WTC11 (cell line): ENCODE measurements at regions not wholly inside any gene's neighbourhood (a gene's known extent, or its start where the extent isn't known, plus 50 kb on each side); places are given as distances from the start of the nearest gene placed in this dataset.

Experiments used
- ATAC-seq: fragments of 200-7000 bp; cut with Tn5 transposase; 2 replicates; pipeline ENCODE4 v1.10.0; 2021; ENCODE audit warnings: mild to moderate bottlenecking, moderate library complexity
- CTCF ChIA-PET: fragments of 300-600 bp; sonication (Branson Sonifier 250); formaldehyde crosslinking; loops from one replicate; lab custom pipeline; 2021; ENCODE audit warnings: antibody characterized with exemption; lab: Charles Lee
- POLR2A ChIA-PET: fragments of 350-600 bp; sonication (Branson Sonifier 250); formaldehyde crosslinking; loops from one replicate; lab custom pipeline; 2021; ENCODE audit warnings: antibody characterized with exemption; lab: Charles Lee
- DNase-seq: peaks from one replicate; pipeline ENCODE4 v3.0.0; 2021; ENCODE audit warnings: low spot score
- H3K27ac Mint-ChIP-seq: 2 replicates; pipeline ENCODE4 v1.8.0; 2021; ENCODE audit warnings: mixed read lengths
- H3K27me3 Mint-ChIP-seq: 2 replicates; pipeline ENCODE4 v1.8.0; 2021; ENCODE audit warnings: low read depth, mild to moderate bottlenecking, moderate library complexity, mixed read lengths
- H3K36me3 Mint-ChIP-seq: 2 replicates; pipeline ENCODE4 v1.8.0; 2021; ENCODE audit warnings: mixed read lengths
- H3K4me1 Mint-ChIP-seq: 2 replicates; pipeline ENCODE4 v1.8.0; 2022; ENCODE audit warnings: mixed read lengths
- H3K4me3 Mint-ChIP-seq: 2 replicates; pipeline ENCODE4 v1.8.0; 2021; ENCODE audit warnings: mild to moderate bottlenecking, moderate library complexity, mixed read lengths
- H3K9me3 Mint-ChIP-seq: 2 replicates; pipeline ENCODE4 v1.8.0; 2021; ENCODE audit warnings: mixed read lengths
- FOXJ3 ChIP-seq: sonication (generic); formaldehyde crosslinking; IDR thresholded peaks from 2 replicates; pipeline ENCODE4 v1.9.0; 2021; ENCODE audit warnings: missing genetic modification reagents, mild to moderate bottlenecking, borderline replicate concordance
- HMGXB4 ChIP-seq: sonication (generic); formaldehyde crosslinking; IDR thresholded peaks from 2 replicates; pipeline ENCODE4 v1.8.1; 2023; ENCODE audit warnings: mild to moderate bottlenecking, moderate library complexity, missing genetic modification reagents
- JUN ChIP-seq: sonication (generic); formaldehyde crosslinking; IDR thresholded peaks from 2 replicates; pipeline ENCODE4 v1.8.0; 2023; ENCODE audit warnings: mild to moderate bottlenecking, missing genetic modification reagents
- PRDM15 ChIP-seq: sonication (generic); formaldehyde crosslinking; IDR thresholded peaks from 2 replicates; pipeline ENCODE4 v1.8.0; 2022; ENCODE audit warnings: missing genetic modification reagents
- RELA ChIP-seq: sonication (generic); formaldehyde crosslinking; IDR thresholded peaks from 2 replicates; pipeline ENCODE4 v1.8.1; 2022; ENCODE audit warnings: missing genetic modification reagents, mild to moderate bottlenecking, borderline replicate concordance
- SMAD4 ChIP-seq: sonication (generic); formaldehyde crosslinking; IDR thresholded peaks from 2 replicates; pipeline ENCODE4 v1.8.0; 2022; ENCODE audit warnings: mild to moderate bottlenecking, missing genetic modification reagents
- TCF7 ChIP-seq: sonication (generic); formaldehyde crosslinking; IDR thresholded peaks from 2 replicates; pipeline ENCODE4 v1.8.0; 2022; ENCODE audit warnings: mild to moderate bottlenecking, low read depth, missing genetic modification reagents, moderate library complexity
- ZMAT4 ChIP-seq: fragments of 250-450 bp; sonication (Bioruptor Pico); IDR thresholded peaks from 2 replicates; pipeline ENCODE4 v1.9.0; 2021; ENCODE audit warnings: mild to moderate bottlenecking
- ZNF121 ChIP-seq: sonication (generic); formaldehyde crosslinking; IDR thresholded peaks from 2 replicates; pipeline ENCODE4 v1.8.0; 2023; ENCODE audit warnings: missing genetic modification reagents
- ZNF263 ChIP-seq: sonication (generic); formaldehyde crosslinking; IDR thresholded peaks from 2 replicates; pipeline ENCODE4 v1.8.1; 2022; ENCODE audit warnings: low read depth, mild to moderate bottlenecking, moderate library complexity, missing genetic modification reagents
- ZSCAN18 ChIP-seq: fragments of 250-450 bp; sonication (Bioruptor Pico); IDR thresholded peaks from 2 replicates; pipeline ENCODE4 v2.1.2; 2022; ENCODE audit warnings: mild to moderate bottlenecking, moderate library complexity
- TF ChIP-seq, protein P1 (sequence below): fragments of 200-600 bp; IDR thresholded peaks from 2 replicates; pipeline ENCODE4 v1.8.0; 2022; ENCODE audit warnings: antibody characterized with exemption

- Mint-ChIP-seq H3K4me1 (no peaks in the 10 kb centered on the region), H3K36me3 (no peaks in the 10 kb centered on the region), H3K4me3 (no peak overlapping the region), H3K9me3 (no peaks in the 10 kb centered on the region), H3K27ac (no peak overlapping the region), H3K27me3 (no peaks in the 10 kb centered on the region; the same call in 1 of the 2 replicates)
- ChIA-PET POLR2A (interaction anchor here (0.6 kb wide), 1 partner anchor 728 kb away, joined by 3 read pairs; no protein-coding TSS in a partner anchor), CTCF (no interaction called here)
- no peak for DNase-seq
- TF ChIP-seq JUN (CRISPR knock-in tag) (no peak), TCF7 (CRISPR knock-in tag) (no peak), ZNF263 (CRISPR knock-in tag) (no peak), ZNF121 (CRISPR knock-in tag) (no peak), RELA (no peak), HMGXB4 (CRISPR knock-in tag) (no peak), ZMAT4 (CRISPR knock-in tag) (no peak), ZSCAN18 (CRISPR knock-in tag) (no peak), SMAD4 (CRISPR knock-in tag) (no peak), FOXJ3 (CRISPR knock-in tag) (no peak)
- TF ChIP-seq, protein P1, sequence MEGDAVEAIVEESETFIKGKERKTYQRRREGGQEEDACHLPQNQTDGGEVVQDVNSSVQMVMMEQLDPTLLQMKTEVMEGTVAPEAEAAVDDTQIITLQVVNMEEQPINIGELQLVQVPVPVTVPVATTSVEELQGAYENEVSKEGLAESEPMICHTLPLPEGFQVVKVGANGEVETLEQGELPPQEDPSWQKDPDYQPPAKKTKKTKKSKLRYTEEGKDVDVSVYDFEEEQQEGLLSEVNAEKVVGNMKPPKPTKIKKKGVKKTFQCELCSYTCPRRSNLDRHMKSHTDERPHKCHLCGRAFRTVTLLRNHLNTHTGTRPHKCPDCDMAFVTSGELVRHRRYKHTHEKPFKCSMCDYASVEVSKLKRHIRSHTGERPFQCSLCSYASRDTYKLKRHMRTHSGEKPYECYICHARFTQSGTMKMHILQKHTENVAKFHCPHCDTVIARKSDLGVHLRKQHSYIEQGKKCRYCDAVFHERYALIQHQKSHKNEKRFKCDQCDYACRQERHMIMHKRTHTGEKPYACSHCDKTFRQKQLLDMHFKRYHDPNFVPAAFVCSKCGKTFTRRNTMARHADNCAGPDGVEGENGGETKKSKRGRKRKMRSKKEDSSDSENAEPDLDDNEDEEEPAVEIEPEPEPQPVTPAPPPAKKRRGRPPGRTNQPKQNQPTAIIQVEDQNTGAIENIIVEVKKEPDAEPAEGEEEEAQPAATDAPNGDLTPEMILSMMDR: no peak
- no peak for ATAC-seq
These were observed 929.9 kb downstream of the BRD1 start for GRCh38 chr22:48897645-48898370.

- Mint-ChIP-seq H3K4me3 (no peak overlapping the region), H3K27ac (no peak overlapping the region)
These were observed 930.7 kb downstream of the BRD1 start for GRCh38 chr22:48896766-48897644.

More at GRCh38 chr22:48896766-48897644, 930.7 kb downstream of the BRD1 start:
- no peak for ATAC-seq
- Mint-ChIP-seq H3K36me3 (no peaks in the 10 kb centered on the region), H3K27me3 (no peaks in the 10 kb centered on the region; the same call in 1 of the 2 replicates), H3K4me1 (no peaks in the 10 kb centered on the region), H3K9me3 (no peaks in the 10 kb centered on the region)
- POLR2A ChIA-PET: interaction anchor here (0.6 kb wide), 1 partner anchor 729 kb away, joined by 3 read pairs; no protein-coding TSS in a partner anchor
- no peak for TF ChIP-seq PRDM15 (CRISPR knock-in tag)
- no peak for DNase-seq
- CTCF ChIA-PET: no interaction called here
